ENCODE measurements at regions not wholly inside any gene's neighbourhood (a gene's known extent, or its start where the extent isn't known, plus 50 kb on each side); places are given as distances from the start of the nearest gene placed in this dataset.

DNA sequence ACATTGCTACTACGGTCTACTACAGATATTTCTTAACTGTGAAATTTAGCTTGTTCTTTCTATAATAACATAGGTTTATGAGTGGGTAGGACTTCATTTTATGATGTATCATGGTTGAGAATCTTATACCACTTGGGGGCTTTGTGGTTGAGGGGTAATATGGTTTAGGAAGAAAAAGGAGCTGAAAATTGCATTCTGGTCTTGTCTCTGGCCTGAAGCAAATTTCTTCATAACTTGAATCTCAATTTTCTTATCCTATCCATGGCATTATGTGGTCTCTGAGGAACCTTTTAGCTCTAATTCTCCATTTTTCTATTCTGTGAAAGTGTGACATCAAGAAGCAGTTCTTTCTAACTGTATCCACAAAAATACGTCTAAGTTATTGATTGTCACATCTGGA is 341.0 kb downstream of the SOX2 start:
- no peak for DNase-seq (ENCODE audit: low read depth in 2 of 3, low spot score in 1 of 3)

DNA sequence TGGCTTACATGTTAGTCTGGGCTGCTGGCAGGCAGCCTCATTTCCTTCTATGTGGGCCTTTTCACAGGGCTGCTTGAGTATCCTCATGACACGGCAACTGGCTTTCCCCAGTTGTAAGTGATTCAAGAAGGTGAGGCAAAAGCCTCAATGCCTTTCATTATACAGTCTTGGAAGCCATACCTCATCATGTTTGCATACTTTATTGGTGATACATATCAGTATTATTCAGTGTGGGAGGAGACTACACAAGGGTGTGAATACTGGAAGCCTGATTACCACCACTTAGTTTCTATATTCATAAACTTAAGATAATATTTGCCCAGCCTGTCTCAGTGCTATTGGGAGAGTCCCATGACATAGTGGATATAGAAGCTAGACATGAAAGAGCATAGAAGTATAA is 346.8 kb downstream of the SOX2 start:
- no peak for DNase-seq (ENCODE audit: low read depth in 2 of 3, low spot score in 1 of 3)

DNA sequence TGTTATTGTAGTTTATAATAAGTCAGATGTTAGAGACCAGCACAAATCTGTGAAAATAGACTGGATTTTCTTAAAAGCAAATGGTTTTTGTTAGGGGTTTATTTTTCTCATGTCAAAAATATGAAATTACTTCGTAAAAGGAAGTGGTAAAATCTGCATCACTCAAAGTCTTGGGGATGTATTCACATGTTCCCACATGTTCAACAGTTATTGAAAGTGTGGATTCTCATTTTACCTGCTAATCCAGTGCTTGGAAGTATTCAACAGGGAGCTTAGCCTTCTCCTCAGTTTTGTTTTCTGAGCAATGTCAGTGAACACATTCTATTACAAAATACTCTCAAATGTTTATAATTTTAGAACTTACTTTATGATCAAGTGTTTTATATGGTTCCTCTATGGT is 352.0 kb downstream of the SOX2 start:
- DNase-seq (ENCODE audit: low read depth in 2 of 3, low spot score in 1 of 3) = no peak

DNA sequence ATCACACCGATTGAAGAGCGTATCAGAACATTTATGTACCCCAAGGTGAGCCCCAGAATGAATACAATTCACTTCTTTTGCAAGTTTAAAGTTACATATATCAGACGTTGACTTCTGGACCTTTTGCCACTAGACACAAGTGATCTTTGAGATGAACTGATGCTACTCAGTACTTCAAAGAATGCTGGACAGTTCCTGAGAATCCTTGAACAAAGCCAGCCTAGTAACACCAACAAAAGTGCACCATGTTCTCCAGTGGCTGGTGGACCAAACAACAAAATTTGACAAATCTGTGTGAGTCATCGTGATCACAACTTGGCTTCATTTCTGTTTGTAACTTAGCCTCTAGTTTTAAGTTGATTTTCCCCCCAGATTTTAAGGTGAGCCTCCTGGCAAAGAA is 355.7 kb downstream of the SOX2 start:
- no peak for DNase-seq (ENCODE audit: low read depth in 2 of 3, low spot score in 1 of 3)

DNA sequence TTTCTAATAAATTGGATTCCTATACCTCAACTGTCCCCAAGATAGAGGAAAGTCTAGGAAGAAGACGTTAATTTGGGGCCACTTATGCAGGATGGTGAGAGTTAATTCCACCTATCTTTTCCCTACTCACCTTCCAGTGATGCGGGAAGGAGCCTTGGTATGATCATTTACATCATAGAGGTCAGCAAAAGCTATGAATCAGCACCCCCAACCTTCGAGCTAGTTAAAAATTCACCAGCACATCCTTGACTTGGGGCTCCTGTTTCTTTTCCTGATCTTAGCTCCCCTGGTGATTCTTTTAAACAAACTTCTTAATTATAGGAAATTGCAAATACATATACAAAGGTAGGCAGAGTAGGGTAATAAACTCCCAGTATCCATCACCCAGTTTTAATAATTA is 366.6 kb downstream of the SOX2 start:
- no peak for DNase-seq (ENCODE audit: low read depth in 2 of 3, low spot score in 1 of 3)

DNA sequence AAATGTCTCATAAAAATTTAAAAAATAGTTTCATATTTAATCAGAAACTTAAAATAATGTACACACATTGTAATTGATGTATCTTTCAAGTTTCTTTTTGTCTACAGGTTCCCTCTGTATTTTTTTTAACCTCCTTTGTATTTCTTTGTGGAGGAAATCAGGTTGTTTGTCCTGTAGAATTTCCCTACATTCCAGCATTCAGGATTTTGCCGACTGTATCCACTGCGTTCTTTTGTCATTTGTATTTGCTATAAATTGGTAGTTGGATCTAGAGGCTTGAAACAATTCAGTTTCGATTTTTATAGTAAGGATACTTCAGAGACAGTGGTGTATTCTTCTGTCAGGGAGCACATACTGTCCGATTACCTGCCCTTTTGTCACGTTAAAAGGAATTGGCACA is 367.2 kb downstream of the SOX2 start:
- no peak for DNase-seq (ENCODE audit: low read depth in 2 of 3, low spot score in 1 of 3)

DNA sequence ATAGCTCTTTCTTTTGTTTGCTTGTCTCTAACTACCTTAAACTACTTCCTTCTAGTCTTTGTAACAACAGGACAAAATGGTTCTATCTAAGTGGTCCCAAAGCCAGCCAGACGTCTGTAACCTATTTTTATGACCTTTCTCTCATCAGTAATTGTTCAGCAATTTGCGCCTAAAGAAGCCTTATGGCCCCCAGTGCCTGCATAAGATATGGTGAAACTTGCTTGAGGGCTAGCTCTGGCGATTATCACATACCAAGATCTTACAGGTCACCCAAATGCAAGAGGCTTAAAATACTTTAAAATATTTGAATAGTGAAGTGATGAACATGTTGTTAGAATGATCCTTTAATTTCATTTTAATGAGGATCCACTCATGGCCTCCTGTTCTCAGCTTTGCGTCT is 369.4 kb downstream of the SOX2 start:
- DNase-seq (ENCODE audit: low read depth in 2 of 3, low spot score in 1 of 3) = no peak

DNA sequence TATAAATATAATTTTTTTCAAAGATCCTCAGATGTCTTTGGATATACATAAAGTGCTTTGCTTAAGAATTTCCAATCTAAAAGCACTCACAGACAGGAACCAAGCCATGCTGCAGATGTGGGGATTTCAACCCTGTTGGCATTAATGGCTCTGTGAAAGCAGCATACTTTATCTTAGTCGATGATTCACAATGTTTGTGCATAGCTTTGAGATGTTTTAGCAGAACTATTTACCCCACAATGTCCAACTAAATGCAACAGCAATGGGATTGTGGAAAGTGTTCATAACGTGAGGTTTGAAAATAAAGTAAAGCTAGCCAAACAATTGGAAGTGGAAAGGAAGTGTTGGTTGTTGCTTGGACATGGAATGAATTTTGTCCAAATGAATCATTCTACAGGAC is 371.4 kb downstream of the SOX2 start:
- DNase-seq (ENCODE audit: low read depth in 2 of 3, low spot score in 1 of 3) = no peak

DNA sequence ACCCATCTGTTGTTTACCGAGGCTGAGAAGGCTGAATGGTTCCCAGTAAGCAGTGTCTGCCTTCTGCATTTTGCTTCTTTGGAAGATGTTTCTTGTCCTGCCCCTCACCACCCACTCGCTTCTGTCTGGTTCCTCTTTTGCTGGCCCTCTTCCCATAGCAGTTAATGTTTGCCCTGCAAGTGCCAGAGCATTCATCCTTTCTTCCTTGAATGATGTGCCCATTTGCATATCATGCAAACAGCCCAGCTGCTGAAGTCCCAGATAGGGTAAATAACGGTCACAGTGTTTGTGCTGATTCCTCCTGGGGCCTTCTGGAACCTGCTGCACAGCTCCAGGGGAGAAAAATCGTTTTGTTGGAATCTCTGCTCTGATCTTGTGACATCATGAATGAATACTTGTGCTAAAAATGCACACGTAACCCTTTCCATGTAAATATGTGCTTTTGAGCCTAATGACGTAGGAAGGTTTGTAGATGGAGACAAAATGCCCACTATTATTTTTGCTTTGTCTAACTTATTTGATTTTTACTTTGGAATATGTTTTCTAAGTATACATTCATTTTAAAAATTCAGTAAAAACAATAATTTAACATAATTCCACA is 381.0 kb downstream of the SOX2 start:
- no peak for DNase-seq (ENCODE audit: low read depth in 2 of 3, low spot score in 1 of 3)

DNA sequence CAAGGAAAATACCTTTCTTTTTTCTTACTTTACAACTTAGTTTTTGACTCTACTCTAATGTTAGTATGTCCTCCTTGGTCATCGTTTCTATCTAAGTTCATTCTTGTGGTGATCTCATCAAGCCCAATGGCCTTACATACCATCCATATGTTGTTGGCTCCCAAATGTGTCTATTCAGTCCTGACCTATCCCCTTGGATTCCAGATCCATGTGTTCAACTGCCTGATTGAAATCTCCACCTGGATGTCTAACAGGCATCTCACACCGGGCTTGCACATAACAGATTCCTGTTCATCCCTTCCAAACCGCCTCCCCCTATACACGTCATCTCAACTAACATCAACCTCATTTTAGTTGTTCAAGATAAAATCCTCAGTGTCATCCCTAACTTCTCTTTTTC is 382.6 kb downstream of the SOX2 start:
- DNase-seq (ENCODE audit: low read depth in 2 of 3, low spot score in 1 of 3) = no peak

DNA sequence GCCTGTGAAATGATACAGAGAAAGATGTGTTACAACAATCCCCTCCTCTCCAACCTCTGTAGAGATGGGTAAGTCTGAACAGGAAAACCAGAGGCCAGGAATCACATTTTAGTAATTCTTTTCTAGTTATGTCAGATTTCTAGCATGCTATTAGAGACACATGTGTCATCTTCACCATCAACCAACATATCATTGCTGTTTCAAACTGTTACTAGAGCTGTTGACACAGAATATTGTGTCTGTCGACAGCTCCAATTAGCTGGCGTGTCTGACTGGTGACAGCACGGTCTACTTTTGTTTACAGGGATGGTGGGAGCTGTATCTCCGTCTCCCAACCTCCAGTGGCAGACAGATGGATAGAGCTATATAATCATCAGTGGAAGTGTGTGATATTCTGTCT is 393.2 kb downstream of the SOX2 start:
- DNase-seq (ENCODE audit: low read depth in 2 of 3, low spot score in 1 of 3) = no peak

DNA sequence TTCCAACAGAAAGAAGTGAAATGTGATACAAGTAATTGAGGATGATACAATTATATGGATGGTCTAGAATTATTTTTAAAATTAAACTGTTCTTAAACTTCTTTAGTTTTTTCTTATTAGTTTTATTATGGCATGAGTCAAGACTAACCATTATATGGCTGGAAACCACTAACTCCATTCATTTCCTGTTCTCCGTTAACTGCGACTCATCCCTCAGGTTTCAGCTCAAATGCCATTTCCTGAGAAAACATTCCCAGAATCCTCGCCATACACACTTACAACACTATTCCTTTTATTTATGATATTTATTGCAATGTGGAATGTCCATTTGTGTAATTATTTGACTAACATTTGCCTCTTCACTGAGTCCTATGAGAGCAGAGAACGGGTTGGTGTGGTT is 394.1 kb downstream of the SOX2 start:
- no peak for DNase-seq (ENCODE audit: low read depth in 2 of 3, low spot score in 1 of 3)

DNA sequence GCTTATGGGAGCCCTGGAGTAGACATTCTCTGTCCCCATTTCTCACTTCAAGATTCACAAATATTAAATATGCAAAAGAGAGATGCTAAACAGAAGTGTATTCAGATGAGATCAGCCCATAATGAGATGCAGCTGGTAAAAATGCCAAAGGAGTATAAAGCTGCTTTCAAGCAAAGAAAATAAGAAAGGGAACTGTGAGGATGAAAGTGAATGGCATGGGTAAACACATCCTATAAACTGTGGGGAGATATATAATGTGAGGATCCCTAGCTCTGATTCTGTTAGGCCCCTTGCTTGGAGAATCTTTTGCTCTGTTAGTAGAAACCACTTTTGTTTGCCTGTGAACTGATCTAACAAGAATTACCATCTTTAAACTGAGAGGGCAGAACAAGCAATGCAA is 396.6 kb downstream of the SOX2 start:
- no peak for DNase-seq (ENCODE audit: low read depth in 2 of 3, low spot score in 1 of 3)

DNA sequence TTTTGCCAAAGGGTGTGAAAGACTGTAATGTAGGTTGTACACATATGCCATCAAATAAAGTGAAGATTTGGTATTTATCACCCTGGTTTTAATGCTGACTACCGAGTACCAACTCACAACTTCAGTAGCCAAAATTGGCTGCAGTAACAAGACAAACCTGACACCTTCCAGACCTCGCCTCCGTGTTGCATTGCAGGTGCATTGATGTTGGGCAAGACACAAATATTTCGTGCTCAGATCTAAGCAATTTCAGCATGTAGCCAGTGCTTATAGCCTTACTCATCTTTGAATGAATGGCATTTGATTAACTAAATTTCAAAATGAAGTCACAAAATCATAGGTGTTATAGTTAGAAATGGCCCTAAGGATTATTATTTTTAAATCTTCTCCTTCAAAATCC is 400.2 kb downstream of the SOX2 start:
- no peak for DNase-seq (ENCODE audit: low read depth in 2 of 3, low spot score in 1 of 3)

DNA sequence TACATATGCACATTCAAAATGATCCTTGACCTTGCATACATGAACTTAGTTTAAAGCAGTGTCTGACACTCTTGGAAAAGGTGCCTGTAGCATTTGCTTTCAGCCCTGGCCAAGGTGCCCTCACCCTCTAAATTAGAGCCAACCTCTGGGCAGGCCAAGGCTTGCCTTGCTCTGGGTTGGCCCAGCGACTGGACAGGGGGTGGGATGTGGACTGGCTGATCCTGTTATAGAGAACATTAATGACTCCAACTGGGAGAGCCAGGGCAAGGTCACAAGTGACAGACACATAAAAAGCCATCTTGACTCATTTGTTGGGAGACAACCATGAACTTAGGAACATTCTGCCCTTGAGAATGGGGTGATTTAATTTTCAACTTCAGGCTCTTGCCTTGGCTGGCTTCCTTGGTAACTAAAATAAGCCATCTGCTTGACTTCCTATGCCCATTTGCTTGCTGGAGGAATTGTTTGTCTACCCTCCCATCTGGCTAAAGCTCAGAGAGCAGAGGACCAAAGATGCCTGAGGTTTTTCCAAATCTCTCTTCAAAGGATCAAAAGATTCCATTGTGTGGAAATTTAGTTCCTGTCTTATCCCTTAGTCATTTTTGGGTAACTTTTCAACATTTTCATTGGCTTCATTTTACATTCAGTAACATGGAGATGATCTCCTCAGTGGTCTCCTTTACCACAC is 403.7 kb downstream of the SOX2 start:
- DNase-seq (ENCODE audit: low read depth in 2 of 3, low spot score in 1 of 3) = no peak

DNA sequence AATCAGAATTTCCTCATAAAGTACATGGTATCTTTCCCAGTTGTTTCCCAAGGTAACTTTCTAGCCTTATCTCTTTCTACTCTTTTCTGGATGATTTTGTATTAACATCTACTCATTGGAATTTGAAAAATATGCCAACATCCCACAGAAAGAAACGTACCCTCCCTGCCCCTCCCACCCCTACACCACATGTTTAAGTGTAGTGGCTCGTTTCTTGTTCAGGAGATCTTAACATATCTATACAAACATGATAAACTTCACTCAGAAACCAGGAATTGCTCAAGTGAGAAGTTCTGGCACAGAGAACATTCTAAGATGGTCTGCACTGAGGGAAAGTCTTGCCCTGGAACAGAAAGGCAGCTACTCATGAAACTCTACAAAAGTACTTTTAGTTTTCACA is 404.7 kb downstream of the SOX2 start:
- no peak for DNase-seq (ENCODE audit: low read depth in 2 of 3, low spot score in 1 of 3)

DNA sequence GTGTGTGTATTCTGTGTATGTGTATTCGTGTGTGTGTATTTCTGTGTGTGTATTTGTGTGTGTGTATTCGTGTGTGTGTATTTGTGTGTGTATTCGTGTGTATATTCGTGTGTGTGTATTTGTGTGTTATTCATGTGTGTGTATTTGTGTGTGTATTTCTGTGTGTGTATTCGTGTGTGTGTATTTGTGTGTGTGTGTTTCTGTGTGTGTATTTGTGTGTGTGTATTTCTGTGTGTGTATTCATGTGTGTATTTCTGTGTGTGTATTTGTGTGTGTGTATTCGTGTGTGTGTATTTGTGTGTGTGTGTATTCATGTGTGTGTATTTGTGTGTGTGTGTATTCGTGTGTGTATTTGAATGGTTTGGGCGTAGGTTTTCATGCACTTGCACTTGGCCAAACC is 405.4 kb downstream of the SOX2 start:
- no peak for DNase-seq (ENCODE audit: low read depth in 2 of 3, low spot score in 1 of 3)

DNA sequence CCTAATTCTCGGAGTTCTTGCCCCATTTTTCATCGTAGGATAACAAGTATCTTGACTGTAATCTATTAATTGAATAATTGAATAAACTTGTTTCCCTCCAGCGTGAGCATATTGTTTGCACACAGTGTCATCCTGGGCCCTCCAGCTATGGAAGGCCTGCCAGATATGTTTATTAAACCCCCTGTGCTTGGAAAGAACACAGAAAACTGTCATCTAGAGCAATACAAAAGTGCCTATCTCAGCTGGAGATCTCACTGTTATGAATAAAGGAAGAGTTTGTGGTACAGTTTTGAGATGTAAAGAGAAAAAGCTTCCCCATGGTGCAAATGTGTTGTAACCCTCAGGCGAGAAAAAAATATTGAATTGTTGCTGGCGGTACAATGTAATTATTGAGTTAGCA is 405.9 kb downstream of the SOX2 start:
- DNase-seq (ENCODE audit: low read depth in 2 of 3, low spot score in 1 of 3) = no peak

DNA sequence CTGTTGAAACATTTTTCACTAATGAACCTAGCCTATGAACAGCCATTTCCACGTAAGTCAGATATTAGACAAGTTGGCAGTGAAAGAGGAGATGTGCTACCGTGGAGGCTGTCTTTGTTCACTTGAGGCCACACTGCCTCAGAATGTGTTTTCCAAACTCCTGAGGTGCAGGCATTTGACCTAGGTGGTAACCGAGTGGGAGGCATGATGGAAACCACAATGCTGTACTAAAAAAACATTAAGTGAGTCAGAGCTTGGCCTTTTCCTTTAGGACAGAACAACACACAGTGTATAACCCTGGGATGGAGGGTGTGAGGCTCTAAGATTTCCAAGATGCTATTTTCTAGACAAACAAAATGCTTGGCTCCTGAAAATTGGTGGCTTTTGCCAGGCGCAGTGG is 406.3 kb downstream of the SOX2 start:
- DNase-seq (ENCODE audit: low read depth in 2 of 3, low spot score in 1 of 3) = no peak

DNA sequence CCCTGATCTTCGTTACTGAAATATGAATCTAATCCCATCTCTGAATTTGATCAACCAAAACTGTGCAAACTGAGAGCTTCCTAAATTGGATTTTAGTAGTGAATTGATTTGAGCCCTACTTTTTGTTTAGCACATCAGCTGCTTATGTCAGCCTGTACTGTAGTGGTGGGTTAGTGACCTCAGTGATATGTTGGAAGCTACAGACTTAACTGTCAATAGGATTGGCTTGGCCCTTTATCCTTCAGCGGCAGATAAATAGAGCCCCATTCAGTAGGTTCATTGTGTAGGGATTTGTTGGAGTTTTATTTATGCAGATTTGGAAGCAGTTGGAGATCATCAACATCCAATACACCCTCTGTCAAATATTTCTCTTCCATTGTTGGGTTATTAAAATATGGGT is 409.7 kb downstream of the SOX2 start:
- no peak for DNase-seq (ENCODE audit: low read depth in 2 of 3, low spot score in 1 of 3)

DNA sequence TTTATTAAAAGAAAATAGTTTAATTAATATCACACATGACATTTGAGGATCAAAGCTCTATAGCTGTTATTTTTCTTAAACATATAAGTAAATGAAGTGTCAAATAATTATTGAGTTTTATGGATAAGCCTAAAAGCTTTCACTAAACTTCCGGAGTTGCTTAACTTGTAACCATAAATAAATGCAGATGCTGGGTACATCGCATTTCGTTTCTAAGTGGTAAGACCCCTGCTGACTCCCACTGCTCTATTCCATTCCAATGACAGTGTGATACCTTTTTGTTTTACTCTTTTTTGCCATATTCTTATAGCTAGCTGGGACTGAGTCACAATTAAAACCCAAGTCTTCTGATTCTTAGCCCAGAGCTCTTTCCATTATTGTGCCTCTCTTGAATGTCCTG is 411.1 kb downstream of the SOX2 start:
- DNase-seq (ENCODE audit: low read depth in 2 of 3, low spot score in 1 of 3) = no peak

DNA sequence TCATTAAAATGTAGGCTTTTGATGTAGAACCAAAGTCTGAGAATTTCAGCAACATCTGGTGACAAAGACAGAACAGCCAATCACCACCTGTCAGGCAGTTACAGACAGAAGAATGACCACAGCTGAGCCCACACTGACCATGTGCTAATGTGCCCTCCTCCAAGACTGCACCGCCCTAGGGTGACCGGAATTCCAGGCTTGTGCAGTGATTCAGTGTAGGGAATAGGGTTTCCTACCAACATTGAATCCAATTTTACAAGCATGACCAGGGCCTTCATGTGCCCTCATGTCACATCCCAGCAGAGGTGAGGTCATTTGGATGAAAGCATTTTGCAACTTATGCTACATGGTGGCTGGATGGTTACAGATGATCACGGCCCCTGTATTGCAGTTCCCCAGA is 412.5 kb downstream of the SOX2 start:
- DNase-seq (ENCODE audit: low read depth in 2 of 3, low spot score in 1 of 3) = no peak

DNA sequence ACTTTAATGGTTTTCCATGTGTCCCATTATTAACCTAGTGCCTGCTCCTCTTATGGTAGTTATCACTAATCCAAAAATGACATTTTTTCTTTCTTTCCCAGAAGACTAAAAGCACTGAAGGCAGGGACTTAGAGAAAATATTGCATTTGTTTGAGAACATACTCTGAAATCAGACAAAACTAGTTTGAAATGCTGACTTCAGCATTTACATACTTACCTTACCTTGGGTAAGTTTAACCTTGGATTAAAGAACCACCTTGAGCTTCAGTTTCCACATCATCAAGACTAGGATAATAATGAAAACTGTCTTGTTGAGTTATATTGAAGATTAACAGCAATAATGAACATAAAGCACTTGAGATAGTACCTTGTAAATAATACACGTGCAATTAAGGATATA is 413.0 kb downstream of the SOX2 start:
- no peak for DNase-seq (ENCODE audit: low read depth in 2 of 3, low spot score in 1 of 3)

DNA sequence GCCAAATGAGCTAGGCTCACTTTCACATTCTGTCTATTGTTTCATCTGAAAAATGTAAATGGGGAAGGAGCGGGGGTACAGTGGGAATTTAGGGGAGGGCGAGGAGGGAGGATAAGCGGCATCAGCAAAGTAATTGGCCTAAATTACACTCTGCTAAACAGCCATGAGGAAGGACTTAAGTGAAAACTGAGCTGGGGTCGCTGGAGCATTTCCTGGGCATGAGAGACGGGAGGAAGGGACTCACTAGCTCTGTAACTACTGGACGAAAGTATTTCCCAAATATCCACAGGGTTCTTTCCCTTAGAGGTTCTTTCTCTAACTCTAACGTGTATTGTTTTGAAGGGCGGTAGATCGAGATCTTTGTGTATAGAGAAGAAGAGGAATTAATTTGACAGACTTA is 418.0 kb downstream of the SOX2 start:
- no peak for DNase-seq (ENCODE audit: low read depth in 2 of 3, low spot score in 1 of 3)

All from stimulated activated CD4-positive, alpha-beta T cell treated with anti-CD3 and anti-CD28 coated beads, Interleukin-12 subunit alpha, Interleukin-12 subunit beta, amount 100 ng/mL, for 48 hours (primary cell).